ENCODE measurements at regions not wholly inside any gene's neighbourhood (a gene's known extent, or its start where the extent isn't known, plus 50 kb on each side); places are given as distances from the start of the nearest gene placed in this dataset.

GRCh38 chr4:160319221-160319867, 1216.5 kb downstream of the RAPGEF2 start:
- H3K27ac ChIP-seq: no peak overlapping the region
- TF ChIP-seq CTCF (conservative IDR thresholded peaks at IDR 0.05): no peak

- no peak for TF ChIP-seq CTCF (conservative IDR thresholded peaks at IDR 0.05)
- H3K27ac ChIP-seq: no peak overlapping the region
Measured at GRCh38 chr4:160319868-160320260, 1217.0 kb downstream of the RAPGEF2 start.

- H3K27ac ChIP-seq: no peak overlapping the region
- TF ChIP-seq CTCF (conservative IDR thresholded peaks at IDR 0.05): no peak
Measured at GRCh38 chr4:160326110-160326509, 1223.2 kb downstream of the RAPGEF2 start.

- no peak overlapping the region for H3K27ac ChIP-seq
- TF ChIP-seq CTCF (conservative IDR thresholded peaks at IDR 0.05): no peak
Measured at GRCh38 chr4:160347197-160347596, 1244.3 kb downstream of the RAPGEF2 start.

GRCh38 chr4:160350944-160351343, 1248.1 kb downstream of the RAPGEF2 start:
- H3K27ac ChIP-seq: no peak overlapping the region
- no peak for TF ChIP-seq CTCF (conservative IDR thresholded peaks at IDR 0.05)

GRCh38 chr4:160352637-160353036, 1249.8 kb downstream of the RAPGEF2 start:
- no peak for TF ChIP-seq CTCF (conservative IDR thresholded peaks at IDR 0.05)

GRCh38 chr4:160353548-160353947, 1250.7 kb downstream of the RAPGEF2 start:
- H3K27ac ChIP-seq: no peak overlapping the region
- no peak for TF ChIP-seq CTCF (conservative IDR thresholded peaks at IDR 0.05)

More at GRCh38 chr4:160352637-160353036, 1249.8 kb downstream of the RAPGEF2 start:
- H3K27ac ChIP-seq: no peak overlapping the region
